ENCODE measurements at regions not wholly inside any gene's neighbourhood (a gene's known extent, or its start where the extent isn't known, plus 50 kb on each side); places are given as distances from the start of the nearest gene placed in this dataset.

DNA sequence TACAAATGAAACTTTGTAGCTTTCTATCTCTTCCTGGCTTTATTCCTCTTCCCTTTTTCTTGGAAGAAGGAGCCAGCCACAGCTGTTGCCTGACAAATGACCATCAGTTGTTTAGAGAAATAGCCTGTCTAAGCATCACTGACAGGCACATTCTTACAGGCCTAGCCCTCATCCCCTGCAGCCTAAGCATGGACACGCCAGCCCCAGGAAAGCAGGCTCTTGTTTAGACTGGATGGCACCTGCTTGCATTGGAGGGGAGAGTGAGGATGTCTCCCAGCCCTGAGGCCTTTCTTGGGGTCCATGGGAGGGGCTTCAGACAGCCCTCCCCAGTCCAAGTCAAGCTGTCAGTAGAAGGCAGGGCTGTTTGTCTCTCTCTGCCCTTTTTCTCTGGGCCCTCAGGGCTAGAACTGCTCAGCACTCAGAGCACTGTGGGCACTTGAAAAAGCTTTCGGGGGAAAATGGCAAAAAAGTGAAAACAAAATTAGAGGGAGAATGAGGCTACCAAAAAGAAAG is 282.5 kb upstream of the PLXNA2 start:
- TF ChIP-seq BHLHE40 (IDR thresholded peaks at IDR 0.05; ENCODE audit: borderline replicate concordance) (no peak), SP1 (IDR thresholded peaks at IDR 0.05) (no peak), NFRKB (IDR thresholded peaks at IDR 0.05) (no peak), ZNF384 (IDR thresholded peaks at IDR 0.05) (no peak), SUZ12 (IDR thresholded peaks at IDR 0.05) (no peak), ELF4 (IDR thresholded peaks at IDR 0.05) (no peak), L3MBTL2 (conservative IDR thresholded peaks at IDR 0.05) (no peak), ARNT (IDR thresholded peaks at IDR 0.05) (no peak), CTBP1 (IDR thresholded peaks at IDR 0.05; ENCODE audit: borderline replicate concordance) (no peak), HDGF (IDR thresholded peaks at IDR 0.05; ENCODE audit: borderline replicate concordance) (no peak), FOXK2 (IDR thresholded peaks at IDR 0.05) (no peak), FOXA1 (IDR thresholded peaks at IDR 0.05) (no peak), LEF1 (IDR thresholded peaks at IDR 0.05; ENCODE audit: borderline replicate concordance) (no peak)
- TF ChIP-seq, protein P1, sequence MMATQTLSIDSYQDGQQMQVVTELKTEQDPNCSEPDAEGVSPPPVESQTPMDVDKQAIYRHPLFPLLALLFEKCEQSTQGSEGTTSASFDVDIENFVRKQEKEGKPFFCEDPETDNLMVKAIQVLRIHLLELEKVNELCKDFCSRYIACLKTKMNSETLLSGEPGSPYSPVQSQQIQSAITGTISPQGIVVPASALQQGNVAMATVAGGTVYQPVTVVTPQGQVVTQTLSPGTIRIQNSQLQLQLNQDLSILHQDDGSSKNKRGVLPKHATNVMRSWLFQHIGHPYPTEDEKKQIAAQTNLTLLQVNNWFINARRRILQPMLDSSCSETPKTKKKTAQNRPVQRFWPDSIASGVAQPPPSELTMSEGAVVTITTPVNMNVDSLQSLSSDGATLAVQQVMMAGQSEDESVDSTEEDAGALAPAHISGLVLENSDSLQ (IDR thresholded peaks at IDR 0.05) = no peak
